Dermis microvascular lymphatic vessel endothelial cell (primary cell): ENCODE measurements at regions not wholly inside any gene's neighbourhood (a gene's known extent, or its start where the extent isn't known, plus 50 kb on each side); places are given as distances from the start of the nearest gene placed in this dataset.
A peak's percentile ranks its signal among the peaks of the same experiment; 100 is the strongest.

Experiments used
- DNase-seq, 2 donors: peaks; one replicate each; pipeline versions ENCODE4 v3.0.0 to v3.0.0-alpha.2; 2010; ENCODE audit warnings: low read depth in 2 of 2

DNA sequence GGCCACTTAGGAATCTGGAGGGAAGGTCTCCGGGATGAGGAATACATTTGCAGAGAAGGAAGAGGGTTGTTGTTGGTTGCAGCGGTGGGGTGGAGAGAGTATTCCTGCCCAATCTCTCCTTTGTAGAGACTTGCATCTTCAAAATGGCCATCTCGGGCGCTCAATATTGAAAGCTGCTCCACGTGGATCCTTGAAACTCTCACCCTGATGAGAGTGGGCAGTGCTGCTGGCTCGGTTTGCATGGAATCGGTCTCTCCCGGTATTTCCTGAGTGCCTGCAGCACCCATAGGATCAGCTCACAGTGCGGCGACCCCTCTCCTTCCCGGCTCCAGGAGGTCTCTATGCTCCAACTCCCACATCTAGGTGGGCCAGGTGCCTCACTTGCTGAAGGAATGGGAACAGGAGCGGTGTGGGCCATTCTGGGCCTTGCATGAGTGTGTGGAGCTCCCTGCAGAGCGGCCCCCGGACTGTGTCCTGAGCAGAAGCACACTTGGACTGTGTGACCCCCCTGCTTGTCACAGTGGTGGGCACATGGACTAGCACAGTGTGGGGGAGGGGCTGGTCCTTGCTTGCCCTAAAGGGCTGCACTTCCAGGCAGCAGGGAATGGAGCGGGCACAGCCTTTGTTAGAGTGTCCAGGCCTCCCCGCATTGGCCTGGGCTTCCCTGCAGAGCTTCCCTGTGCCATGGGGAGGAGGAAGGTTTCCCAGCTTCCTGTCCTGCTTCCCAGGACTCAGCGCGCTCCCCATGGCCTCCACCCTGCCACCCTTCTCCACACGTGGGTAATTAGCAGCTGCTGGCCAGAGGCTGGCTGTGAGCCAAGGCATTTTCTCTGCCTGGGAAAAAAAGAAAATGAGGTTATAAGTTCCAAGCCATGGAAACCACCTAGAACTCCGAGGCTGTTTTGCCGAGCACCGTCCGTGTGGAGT, 139.3 kb downstream of the IRF8 start:
- no peak for DNase-seq

DNA sequence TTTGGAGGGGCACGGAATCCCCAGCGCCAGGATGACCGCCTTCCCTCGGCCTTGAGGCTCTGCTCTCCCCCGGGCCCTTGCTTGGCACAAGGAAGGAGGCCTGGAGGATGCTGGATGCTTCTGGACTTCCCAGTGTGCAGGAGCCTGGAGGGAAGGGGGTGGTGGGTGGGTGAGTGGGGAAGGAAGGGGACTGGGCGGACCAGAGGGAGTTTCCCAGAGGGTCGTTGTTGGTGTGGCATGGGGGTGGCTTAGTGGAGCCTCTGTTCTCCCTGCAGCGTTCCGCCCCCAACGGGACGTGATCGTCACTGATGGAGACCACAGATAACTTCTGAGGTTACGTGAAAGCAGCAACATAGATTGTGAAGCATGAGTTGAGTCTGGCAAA, 140.0 kb downstream of the IRF8 start:
- no peak for DNase-seq

DNA sequence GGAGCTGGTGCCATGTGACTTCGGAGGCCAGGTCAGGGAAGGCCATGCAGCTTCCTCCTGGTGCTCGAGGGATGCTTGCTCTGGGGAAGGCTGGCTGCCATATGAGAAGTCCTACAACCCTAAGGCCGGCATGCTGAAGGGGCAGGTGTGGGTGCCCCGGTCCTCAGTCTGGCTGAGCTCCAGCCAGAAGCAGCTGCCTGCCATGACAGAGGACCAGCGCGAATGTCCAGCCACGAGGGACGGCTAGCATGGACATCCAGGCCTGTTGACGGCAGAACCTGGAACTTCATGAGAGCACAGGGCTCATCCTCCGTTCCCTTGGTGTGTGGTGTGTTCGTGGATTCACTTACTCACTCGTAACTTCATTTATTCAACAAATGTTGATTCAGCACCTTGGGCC, 140.6 kb downstream of the IRF8 start:
- DNase-seq: no peak

DNA sequence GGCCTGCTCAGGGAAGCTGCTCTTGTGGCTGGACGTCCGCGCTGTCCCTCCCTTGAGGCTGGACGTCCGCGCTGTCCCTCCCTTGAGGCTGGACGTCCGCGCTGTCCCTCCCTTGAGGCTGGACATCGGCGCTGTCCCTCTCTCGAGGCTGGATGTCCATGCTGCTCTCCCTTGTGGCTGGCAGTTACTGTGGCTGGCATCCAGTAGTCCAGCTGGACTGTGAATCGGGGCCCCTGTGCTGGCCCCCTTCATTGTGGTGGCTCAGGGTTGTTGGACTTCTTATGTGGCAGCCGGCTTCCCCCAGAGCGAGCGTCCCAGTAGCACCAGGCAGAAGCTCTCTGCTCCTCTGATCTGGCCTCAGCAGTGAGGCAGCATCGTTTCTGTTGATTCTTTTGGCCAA, 141.5 kb downstream of the IRF8 start:
- DNase-seq: no peak

DNA sequence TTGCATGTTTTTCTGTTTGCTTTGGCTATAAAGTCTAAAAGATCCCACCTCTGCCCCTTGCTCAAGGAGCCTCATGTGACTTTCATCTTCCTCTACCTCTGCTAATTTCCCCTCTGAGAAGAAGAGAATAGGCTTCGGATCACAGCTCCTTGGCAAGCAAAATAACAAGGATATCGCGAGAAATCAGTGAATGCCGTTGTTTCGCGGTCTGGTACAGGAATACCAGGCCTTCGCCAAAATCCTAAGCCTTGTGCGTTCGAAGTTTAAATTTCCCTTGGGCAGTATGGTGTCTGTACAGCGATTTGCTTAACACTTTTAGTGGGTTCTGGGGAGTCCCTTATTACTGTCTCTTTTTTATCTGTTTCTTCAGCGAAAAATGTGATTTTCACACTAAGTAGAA, 142.3 kb downstream of the IRF8 start:
- no peak for DNase-seq

DNA sequence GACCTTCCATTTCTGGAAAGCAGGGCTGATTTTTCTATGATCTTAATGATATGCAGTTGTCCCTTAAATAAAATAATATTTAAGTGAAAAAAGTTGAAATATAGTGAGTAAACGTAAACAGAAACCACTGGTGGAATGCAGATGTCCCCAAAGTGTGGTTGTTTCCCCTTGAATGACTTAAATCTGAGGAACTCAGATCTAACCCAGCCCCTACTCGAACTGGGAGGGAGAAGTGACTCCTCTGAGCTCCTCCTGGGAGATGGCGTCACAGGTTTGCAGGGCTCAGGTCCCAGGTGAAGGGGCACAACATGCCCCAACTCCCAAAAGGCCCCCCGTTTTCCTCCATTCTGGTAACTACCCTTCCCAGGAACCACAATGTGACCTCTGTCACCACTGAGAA, 142.8 kb downstream of the IRF8 start:
- DNase-seq: no peak

DNA sequence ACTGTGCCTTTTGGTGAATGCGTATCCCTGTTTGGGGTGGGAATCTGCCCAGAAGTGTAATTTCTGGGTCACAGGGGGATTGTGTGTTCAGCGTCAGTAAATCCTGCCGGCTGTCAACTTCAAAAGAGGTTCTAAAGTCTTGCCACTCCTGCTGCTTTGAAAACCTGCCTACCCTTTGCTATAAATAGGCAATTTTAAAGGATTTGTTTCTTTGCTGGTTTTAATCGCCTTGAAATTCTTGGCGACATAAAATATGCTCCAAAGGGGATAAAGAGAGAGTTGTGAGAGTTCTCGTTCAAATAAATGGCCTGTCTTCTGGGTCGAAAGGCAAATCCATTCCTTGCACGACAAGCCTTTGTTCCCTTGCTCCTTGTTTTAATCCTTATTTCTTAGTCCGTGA, 143.4 kb downstream of the IRF8 start:
- DNase-seq: no peak

DNA sequence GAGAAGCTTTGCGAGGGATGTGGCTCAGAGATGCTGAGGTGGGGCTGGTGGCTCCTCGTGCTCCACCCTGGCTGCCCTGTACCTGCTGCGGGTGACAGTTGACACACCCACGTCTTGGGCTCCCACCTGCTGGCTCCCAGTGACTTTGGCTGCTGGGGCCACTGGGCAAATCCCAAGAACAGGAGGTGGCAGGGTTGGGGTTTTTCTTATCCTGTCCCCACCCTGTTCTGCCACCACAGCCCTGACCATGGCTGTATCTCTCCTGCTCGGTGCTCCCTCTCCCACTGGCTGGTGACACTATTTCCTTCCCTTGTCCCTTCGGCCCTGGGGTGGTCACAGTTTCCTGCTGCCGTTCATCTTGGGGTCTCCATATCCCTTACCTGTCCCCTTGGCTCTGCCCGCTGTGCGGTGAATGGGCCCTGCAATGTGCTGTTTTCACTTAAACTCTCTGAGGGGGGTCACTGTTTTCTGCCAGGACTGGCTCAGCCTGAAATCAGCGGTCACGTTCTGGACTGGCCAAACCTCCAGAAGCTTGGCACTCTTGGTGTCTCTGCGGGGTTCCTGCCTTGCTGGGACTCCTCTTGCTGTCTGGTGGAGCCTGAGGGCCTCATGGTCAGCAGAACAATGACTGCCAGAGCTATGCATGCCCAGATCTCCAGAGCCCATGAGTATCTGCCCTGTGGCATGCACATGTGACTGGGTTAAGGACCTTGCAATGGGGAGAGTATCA, 144.2 kb downstream of the IRF8 start:
- DNase-seq: no peak

DNA sequence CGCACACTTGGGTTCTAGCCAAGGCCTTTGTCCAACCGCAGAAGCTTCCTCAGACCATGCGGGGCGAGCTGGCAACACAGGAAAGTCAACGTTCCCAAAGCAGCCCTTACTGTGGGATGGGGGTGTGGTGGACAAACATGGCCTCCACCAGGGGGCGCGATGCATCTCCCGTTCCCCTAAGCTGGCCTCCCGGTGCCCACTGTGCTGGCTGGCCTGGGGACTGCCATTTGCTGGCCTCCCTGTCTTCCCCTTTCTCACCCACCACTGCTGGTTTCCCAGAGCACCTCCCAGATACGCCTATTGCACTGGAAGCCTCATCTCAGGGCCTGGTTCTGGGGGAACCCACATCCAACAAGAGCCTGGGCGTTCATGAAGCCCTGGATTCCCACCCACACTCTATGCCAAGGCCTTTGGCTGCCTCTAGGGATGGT, 145.3 kb downstream of the IRF8 start:
- peak; percentile 35 to 65 for DNase-seq

DNA sequence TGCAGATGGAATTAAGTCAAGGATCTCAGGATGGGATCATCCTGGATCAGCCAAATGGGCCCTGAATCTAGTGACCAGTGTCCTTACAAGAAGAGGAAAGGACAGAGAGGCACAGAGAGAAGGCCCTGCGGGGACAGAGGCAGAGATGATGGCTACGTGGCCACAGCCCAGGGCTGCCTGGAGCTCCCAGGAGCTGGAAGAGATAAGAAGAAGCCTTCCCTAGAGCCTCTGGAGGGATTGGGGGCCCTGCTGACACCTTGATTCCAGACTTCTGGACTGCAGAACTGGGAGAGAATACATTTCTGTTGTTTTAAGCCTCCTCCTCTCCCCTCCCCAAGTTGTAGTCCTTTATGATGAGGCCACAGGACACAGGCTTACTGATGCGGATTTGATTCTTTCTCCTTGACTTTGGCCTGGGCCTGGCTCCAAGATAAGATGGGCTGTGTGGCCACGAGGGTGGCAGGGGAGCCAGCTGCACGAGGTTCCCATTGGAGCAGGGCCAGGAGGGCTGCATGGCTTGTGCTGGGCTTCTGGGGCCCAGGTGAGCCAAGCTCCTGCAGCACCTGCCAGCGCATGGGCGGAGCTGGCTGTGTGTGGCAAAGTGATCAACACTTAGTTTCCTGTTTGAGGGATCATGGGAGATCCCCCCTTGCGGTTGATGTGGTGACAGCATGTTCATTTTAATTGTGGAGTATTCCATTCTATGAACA, 146.1 kb downstream of the IRF8 start:
- DNase-seq: no peak

DNA sequence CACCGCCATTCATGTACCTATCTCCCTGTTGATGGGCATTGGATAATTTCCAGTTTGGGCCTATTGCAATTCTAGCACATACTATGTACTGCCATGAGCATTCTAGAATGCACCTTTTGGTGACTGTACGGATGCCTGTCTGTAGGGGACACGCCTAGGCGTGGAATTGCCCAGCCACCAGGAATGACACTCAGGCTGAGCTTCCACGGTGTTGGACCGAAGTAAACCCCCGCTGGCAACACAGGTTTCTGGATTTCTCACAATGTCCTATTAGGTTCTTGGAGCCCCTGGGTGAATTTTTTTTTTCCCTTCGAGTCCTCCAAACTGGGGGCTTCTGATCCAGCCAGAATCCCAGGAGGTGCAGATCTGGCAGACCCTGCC, 146.6 kb downstream of the IRF8 start:
- no peak for DNase-seq

DNA sequence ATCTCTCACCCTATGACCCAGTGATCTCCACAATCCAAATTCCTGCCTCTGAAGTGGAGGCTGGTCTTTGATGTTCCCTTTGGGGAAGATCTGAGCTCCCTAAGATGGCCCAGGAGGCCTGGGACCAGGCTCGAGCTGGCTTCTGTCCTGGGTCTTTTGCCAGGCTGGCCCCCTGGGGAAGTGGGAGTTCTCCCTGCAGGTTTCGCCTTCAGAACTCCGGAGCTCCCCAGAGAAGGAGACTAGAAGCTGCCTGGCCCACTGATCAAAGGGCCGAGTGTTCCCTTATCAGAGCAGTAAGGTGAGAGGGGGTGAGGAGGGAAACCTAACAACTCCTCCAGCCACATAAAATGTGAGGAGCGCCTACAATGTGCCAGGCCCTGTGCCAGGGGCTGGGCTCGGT, 147.1 kb downstream of the IRF8 start:
- no peak for DNase-seq

DNA sequence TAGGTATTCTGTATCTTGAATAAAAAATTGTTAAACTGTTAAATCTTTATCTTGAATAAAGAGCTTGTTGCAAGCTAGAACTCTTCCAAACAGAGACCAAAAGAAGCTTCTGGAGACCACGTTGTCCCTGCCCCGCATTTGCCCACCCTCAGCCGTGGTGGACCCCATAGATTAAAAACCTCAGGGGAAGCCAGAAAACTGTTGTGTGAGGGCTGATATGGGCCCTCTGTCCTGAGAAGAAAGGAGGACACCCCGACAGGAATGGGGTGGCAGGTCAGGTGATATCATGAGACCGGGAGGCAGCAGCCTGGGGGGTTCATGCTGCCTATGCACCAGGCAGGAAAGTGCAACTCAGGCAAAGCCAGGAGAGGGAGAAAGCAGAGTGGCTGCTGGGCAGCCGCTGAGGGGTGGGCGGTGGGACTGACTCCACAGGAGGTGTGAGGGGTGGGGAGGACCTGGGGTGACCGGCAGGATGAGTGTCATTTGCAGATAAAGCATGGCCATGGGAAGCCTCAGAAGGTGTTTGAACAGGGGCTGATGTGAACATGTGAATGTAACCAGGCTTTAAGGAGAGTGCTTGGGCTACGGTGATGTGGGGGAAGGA, 147.8 kb downstream of the IRF8 start:
- no peak for DNase-seq

DNA sequence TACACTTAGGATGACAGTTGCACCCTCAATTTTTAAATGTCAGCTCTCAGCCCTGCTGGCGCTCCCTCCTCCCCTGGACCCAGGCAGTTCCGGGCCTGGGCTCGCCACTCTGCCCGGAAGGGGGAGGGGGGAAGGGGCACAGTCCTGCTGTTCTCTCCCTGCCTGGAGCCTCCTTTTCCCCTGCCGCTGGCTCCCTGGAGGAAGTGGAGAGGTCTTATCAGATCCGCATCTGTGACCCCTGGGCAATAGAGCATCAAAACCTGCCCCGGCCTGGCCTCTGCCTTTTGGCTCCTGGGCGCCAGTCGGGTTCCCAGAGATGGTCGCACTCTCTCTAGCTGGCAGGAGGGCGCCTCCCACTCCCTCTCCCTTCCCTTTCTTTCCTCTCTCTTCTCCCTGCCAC, 149.3 kb downstream of the IRF8 start:
- no peak for DNase-seq

DNA sequence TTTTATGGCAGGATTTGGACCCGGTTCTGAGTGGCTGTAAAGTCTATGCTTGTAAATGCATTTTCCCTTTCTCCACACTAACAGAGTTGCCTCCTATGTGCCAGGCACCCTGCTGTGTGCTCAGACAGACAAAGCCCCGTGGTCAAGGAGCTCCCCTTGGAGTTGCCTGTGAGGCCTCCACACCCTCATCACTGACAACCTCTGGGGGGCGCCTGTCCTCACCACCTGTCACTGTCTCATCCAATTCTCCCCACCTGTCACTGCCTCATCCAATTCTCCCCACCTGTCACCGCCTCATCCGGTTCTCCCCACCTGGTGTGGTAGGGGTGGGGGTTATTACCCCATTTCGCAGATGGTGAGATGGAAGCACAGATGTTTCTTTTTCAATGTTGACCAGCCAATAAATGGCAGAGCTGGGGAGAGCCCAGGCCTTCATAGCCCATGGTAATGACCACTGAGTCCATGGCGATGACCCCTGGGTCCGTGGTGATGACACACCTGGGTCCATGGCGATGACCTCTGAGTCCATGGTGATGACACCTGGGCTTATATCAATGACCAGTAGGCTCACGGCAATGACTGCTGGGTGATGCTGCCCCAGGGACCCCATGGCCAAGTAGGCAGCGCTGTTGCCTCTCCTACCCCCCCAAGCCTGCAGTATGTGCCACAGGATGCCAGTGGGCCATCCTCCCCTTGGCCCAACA, 150.1 kb downstream of the IRF8 start:
- DNase-seq: no peak

DNA sequence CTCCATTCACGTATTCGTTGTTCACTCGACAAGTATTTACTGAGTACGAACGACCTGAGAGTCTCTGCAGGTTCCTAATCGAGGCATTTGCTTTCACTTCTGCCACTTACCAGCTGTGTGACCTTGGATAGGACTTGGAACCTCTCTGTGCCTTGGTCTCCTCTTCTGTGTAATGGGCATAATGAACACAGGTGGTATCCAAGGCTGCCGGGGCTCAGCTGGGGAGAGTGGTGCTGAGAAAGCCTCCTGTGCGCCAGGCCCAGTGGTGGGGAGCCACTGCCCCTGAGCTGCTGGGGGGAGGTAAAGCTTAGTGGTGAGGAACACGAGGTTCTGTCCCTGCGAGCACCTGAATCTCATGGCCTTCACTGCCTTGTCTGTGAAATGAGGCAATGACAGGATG, 150.7 kb downstream of the IRF8 start:
- no peak for DNase-seq

DNA sequence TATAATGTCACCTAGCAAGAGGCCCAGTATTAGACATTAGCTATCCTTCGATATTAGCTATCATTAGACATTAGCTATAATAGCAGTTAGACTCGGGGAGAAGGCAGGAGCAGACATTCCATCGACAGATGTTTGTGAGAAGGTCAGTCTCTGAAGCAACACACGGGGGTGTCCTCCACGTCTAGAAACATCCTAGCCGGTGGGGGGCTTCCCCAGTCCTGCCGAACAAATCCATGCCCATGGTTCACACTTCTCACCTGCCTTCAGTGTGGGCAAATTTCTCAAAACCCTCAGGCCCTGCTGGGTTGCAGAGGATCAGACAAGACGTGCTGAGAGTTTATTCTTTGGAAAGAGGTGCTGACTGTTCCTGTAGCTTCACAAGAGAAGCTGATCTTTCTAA, 151.1 kb downstream of the IRF8 start:
- DNase-seq: no peak

DNA sequence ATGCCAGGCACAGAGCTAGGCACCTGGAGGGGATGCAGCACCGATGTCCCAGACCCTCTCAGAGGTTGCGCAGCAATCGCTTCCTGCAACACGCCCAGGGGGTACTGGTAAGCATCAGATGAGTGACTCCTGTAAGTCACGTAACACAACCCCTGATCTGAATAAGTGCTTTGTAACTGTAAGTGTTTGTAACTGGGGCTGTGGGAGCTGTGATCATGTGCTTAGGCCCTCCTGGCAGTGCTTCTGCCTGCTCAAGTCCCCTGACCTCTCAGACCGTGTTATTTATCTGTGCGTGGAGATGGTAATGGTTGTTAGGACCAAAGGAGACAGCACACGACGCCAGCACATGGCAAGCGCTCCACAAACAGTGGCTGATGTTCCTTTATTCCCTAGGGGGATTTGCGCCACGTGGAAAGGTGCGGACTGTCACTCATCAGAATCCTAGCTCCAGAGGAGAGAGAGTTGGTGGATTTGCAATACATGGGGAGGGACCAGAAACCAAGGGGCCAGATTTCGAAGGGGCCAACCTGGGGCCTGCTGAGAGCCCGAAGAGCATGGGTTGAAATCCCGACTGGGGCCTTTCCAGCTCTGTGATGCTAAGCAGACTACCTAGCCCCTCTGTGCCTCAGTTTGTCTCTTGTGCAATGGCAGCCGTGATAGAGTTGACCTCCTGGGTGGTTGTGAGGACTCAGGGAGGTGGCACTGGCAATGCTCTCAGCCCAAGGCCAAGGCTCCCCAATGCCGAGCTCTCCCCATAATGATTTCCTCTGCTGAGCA, 151.8 kb downstream of the IRF8 start:
- no peak for DNase-seq

DNA sequence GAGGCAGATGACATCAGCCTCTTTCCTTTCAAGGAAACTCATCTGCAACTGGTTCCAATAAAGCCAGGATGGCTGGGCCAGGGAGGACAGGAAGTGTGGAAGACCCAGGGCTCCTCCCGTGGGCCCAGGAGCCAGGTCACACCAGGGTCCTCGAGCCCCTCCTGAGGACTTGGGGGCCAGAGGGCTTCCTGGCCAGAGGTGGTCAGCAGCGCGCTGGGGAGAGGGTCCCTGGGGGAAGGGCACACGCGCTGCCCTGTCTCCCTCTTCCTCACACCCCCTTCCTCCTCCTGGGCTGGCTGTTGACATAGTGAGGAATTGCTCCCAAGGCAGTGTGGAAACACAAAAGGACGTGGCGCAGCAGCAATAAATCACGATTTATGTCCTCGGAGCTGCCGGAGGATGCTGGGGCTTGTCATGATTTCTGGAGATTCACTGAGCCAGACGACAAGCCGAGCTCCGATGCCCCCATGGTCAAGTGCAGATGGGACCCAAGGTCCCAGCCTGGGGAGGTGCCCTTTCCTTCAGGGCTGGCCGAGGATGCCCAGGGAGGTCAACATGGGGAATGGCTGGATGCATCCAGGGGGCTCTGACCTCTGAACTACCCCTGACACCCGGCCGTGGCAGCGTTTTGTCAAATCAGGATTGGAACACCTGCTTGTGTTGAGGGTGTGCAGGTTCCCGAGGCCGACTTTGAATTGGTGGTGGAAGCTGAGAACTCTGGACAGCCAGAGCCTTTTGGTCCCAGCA, 152.6 kb downstream of the IRF8 start:
- no peak for DNase-seq

DNA sequence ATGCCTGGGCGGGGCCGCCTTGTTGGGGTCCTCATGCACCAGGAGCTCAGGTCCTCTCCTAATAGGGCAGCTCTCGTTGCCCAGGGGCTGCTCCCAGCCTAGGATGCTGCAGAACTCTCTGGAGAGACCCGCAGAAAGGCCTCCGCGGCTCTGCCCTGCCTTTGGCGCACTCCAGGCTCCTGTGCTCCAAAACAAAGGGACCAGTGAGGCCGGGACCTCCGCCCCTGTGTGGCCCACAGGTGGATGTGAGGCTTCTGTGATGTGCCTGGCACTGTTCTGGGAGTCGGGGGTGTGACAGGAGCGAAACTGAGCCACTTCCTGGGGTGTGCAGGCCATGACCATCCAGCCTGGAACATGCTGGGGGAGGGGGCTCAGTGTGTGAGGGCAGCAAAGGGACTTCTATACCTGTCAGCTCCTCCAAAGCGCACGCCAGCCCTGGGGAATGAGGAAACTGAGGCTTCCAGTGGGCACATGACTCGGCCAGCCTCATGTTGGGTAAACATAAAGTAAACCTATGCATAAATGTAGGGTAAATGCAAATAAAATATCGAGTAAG, 153.2 kb downstream of the IRF8 start:
- DNase-seq: no peak
